Activated CD4-positive, alpha-beta T cell treated with anti-CD3 and anti-CD28 coated beads, Interleukin-2, amount 10 ng/mL, durations not matched to agents 24 days and 14 days (primary cell): ENCODE measurements at regions not wholly inside any gene's neighbourhood (a gene's known extent, or its start where the extent isn't known, plus 50 kb on each side); places are given as distances from the start of the nearest gene placed in this dataset.

ENCODE experiments used
- DNase-seq: peaks from one replicate; pipeline ENCODE4 v3.0.0; 2022
- H3K27ac Mint-ChIP-seq: one replicate; pipeline ENCODE4 v1.8.0; 2022; ENCODE audit warnings: mild to moderate bottlenecking, mixed read lengths
- H3K27me3 Mint-ChIP-seq: one replicate; pipeline ENCODE4 v1.8.0; 2022; ENCODE audit warnings: mixed read lengths
- H3K36me3 Mint-ChIP-seq: one replicate; pipeline ENCODE4 v1.8.0; 2022; ENCODE audit warnings: low read depth, mild to moderate bottlenecking, mixed read lengths
- H3K4me1 Mint-ChIP-seq: one replicate; pipeline ENCODE4 v1.8.0; 2021; ENCODE audit warnings: mixed read lengths
- H3K4me3 Mint-ChIP-seq: one replicate; pipeline ENCODE4 v1.8.0; 2022; ENCODE audit warnings: mild to moderate bottlenecking, moderate library complexity, mixed read lengths
- H3K9me3 Mint-ChIP-seq: one replicate; pipeline ENCODE4 v1.8.0; 2021; ENCODE audit warnings: mixed read lengths
- intact Hi-C: fragments of 100-400 bp; cut with micrococcal nuclease; formaldehyde crosslinking; loops from one replicate; pipeline ENCODE4 v1.15.1; 2023

DNA sequence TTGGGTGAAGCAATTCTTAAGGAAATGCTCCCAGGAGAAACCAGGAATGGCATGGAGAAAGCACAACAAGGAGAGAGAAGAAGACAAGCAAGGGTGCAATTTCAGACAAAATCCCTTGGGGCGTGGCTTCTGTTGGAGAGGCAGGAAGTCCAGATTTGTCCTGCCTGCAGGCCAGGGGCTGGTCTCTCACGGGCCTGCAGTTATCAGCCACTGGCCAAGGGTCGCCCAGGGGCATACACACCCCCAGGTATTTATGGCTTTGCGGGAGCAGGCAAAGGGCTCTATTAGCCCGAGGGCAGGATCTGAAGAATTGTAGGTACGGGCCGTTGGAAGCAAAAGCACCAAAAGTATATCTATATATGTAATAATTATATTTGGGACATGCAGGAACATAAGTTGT is 87.7 kb downstream of the IYD start:
- no peaks in the 10 kb centered on the region for H3K27me3 Mint-ChIP-seq
- no peak overlapping the region for H3K4me3 Mint-ChIP-seq
- no peaks in the 10 kb centered on the region for H3K9me3 Mint-ChIP-seq
- intact Hi-C loops: no loop called here
- H3K36me3 Mint-ChIP-seq: no peaks in the 10 kb centered on the region
- no peak overlapping the region for H3K27ac Mint-ChIP-seq
- H3K4me1 Mint-ChIP-seq: no peaks in the 10 kb centered on the region
- no peak for DNase-seq

DNA sequence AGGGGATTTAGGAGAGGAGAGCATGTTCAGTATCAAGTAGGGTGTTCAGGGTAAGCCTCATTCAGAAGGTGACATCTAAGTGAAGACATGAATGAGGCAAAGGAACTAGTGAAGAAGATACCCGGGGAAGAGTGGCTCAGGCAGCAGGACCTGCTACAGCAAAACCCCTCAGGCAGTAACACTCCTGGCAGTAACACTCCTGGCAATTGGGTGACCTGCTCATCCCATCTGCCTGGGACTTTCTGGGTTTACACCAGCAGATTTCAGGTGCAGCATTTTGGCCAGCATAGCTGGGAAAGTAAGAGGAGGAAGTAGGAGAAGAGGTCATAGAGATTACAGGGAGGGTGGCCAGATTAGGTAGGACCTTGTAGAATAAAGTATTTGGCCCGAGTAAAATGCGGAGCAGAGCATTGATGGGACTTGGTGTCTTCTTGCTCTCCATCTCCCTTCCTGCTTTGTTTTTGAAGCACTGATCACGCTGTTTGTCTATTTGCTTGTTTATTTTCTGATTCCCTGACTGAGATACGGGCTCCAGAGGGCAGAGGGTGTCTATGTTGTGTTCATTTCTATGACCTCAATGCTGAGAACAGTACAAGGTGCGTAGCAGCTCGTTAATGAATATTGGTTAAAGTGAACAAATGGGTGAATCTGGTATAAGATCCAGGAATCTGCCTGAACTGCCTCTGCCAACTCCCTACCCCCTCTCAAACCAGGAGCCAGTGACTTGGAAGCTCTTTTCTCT is 88.3 kb downstream of the IYD start:
- H3K27ac Mint-ChIP-seq: no peak overlapping the region
- H3K4me3 Mint-ChIP-seq: no peak overlapping the region
- no peak for DNase-seq
- H3K9me3 Mint-ChIP-seq: no peaks in the 10 kb centered on the region
- no peaks in the 10 kb centered on the region for H3K36me3 Mint-ChIP-seq
- intact Hi-C loops: no loop called here
- H3K27me3 Mint-ChIP-seq: no peaks in the 10 kb centered on the region
- H3K4me1 Mint-ChIP-seq: no peaks in the 10 kb centered on the region

GRCh38 chr6:150458579-150458978 is 89.8 kb downstream of the IYD start:
- no peaks in the 10 kb centered on the region for H3K9me3 Mint-ChIP-seq
- no peak overlapping the region for H3K4me3 Mint-ChIP-seq
- no peak overlapping the region for H3K27ac Mint-ChIP-seq
- DNase-seq: no peak
- intact Hi-C loops: no loop called here
- H3K36me3 Mint-ChIP-seq: no peaks in the 10 kb centered on the region
- no peaks in the 10 kb centered on the region for H3K4me1 Mint-ChIP-seq
- H3K27me3 Mint-ChIP-seq: no peaks in the 10 kb centered on the region

- Mint-ChIP-seq H3K4me3 (no peak overlapping the region), H3K9me3 (no peaks in the 10 kb centered on the region), H3K27ac (no peak overlapping the region)
Observed at GRCh38 chr6:150463852-150464251, 95.0 kb downstream of the IYD start.

DNA sequence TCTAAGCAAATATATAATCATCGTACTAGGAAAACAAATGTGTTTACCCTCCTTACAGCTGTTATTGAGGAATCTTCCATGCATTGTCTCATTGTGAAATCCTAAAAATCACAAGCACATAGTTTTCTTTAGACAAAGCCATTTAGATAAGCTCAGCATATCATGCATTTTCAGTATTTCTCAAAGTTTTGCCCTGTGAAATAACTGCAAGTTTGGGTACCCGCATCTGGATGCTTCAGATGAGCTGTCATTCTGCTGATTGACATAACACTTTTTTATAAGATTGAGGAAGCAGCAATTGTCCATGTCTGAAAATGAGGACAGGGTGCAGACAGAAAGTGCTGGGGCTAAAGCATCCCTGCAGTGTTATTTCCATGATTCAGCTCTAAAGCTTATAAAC is 96.2 kb downstream of the IYD start:
- no peak for DNase-seq
- Mint-ChIP-seq H3K4me3 (no peak overlapping the region), H3K27me3 (peaks cover 2% of the 10 kb centered on the region), H3K36me3 (no peaks in the 10 kb centered on the region), H3K9me3 (no peaks in the 10 kb centered on the region), H3K4me1 (no peaks in the 10 kb centered on the region), H3K27ac (no peak overlapping the region)
- intact Hi-C loops: no loop called here

More at GRCh38 chr6:150463852-150464251, 95.0 kb downstream of the IYD start:
- no peaks in the 10 kb centered on the region for H3K4me1 Mint-ChIP-seq
- H3K36me3 Mint-ChIP-seq: no peaks in the 10 kb centered on the region
- peaks cover 2% of the 10 kb centered on the region for H3K27me3 Mint-ChIP-seq
- intact Hi-C loops: no loop called here
- DNase-seq: no peak

- H3K27ac Mint-ChIP-seq: no peak overlapping the region
- H3K4me3 Mint-ChIP-seq: no peak overlapping the region
- no peaks in the 10 kb centered on the region for H3K4me1 Mint-ChIP-seq
- no peaks in the 10 kb centered on the region for H3K36me3 Mint-ChIP-seq
- intact Hi-C loops: no loop called here
- peaks cover 2% of the 10 kb centered on the region for H3K27me3 Mint-ChIP-seq
- H3K9me3 Mint-ChIP-seq: no peaks in the 10 kb centered on the region
- no peak for DNase-seq
Observed at GRCh38 chr6:150465610-150466009, 96.8 kb downstream of the IYD start.

DNA sequence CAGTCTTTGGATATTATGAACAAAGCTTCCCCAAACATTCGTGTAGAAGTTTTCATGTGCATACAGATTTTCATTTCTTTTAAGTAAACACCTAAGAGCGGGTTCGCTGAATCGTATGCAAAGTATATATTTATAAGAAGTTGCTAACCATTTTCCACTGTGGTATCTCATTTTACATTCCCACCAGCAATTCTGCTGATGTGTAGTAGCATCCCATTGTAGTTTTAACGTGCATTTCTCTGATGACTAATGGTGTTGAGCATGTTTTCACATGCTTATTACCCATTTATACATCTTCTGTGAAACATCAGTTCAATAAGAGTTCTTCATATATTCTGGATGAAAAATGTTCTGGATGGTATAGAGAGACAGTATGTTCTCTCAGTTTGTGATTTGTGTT is 97.4 kb downstream of the IYD start:
- no peak overlapping the region for H3K4me3 Mint-ChIP-seq
- no peaks in the 10 kb centered on the region for H3K9me3 Mint-ChIP-seq
- H3K36me3 Mint-ChIP-seq: no peaks in the 10 kb centered on the region
- no peaks in the 10 kb centered on the region for H3K4me1 Mint-ChIP-seq
- intact Hi-C loops: no loop called here
- H3K27ac Mint-ChIP-seq: no peak overlapping the region
- peaks cover 2% of the 10 kb centered on the region for H3K27me3 Mint-ChIP-seq
- no peak for DNase-seq

- intact Hi-C loops: no loop called here
Observed at GRCh38 chr6:150470131-150470530, 101.3 kb downstream of the IYD start.

DNA sequence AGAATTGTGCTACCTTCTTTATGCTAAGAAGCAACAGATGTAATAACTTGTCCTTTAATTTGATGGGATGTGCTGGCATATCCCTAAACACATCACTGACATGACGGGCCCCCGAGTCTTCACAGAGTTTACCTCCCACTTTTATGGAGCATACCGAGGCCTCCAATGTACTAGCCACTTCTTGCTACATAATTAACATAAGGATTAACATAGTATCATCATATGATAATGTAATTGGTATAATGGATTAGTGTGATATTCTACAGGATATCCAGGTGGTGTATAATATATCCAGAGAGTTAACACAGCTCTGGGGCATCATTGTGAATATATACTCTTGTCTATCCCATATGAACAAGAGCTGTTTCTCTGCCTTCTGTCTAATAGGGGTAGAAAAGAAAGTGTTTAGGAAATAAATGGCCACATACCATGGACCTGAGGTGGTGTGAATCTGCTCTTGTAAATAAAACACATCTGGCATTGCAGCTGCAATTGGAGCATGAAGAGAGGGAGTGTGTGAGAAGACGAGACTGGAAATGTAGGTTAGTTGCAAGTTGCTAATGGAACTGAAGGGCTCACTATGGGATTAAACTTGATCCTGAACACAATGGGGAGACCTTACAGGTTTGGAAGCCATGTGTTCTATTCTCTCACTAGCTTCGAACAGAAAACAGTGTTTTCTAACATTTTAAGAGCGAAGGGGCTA is 102.3 kb downstream of the IYD start:
- Mint-ChIP-seq H3K36me3 (no peaks in the 10 kb centered on the region), H3K9me3 (no peaks in the 10 kb centered on the region)
- intact Hi-C loops: no loop called here

More at GRCh38 chr6:150470131-150470530, 101.3 kb downstream of the IYD start:
- H3K9me3 Mint-ChIP-seq: no peaks in the 10 kb centered on the region
- H3K36me3 Mint-ChIP-seq: no peaks in the 10 kb centered on the region
- H3K4me3 Mint-ChIP-seq: no peak overlapping the region
- no peaks in the 10 kb centered on the region for H3K4me1 Mint-ChIP-seq
- peaks cover 5% of the 10 kb centered on the region for H3K27me3 Mint-ChIP-seq
- DNase-seq: no peak
- no peak overlapping the region for H3K27ac Mint-ChIP-seq

GRCh38 chr6:150478656-150479545 is 110.1 kb downstream of the IYD start:
- Mint-ChIP-seq H3K4me3 (no peak overlapping the region), H3K9me3 (no peaks in the 10 kb centered on the region), H3K27ac (no peak overlapping the region), H3K36me3 (no peaks in the 10 kb centered on the region), H3K4me1 (no peaks in the 10 kb centered on the region), H3K27me3 (peaks cover 15% of the 10 kb centered on the region)
- intact Hi-C loops: no loop called here
- DNase-seq: no peak

More for the DNA sequence above, 102.3 kb downstream of the IYD start:
- peaks cover 5% of the 10 kb centered on the region for H3K27me3 Mint-ChIP-seq
- H3K4me3 Mint-ChIP-seq: no peak overlapping the region
- no peak overlapping the region for H3K27ac Mint-ChIP-seq
- DNase-seq: no peak
- H3K4me1 Mint-ChIP-seq: no peaks in the 10 kb centered on the region

DNA sequence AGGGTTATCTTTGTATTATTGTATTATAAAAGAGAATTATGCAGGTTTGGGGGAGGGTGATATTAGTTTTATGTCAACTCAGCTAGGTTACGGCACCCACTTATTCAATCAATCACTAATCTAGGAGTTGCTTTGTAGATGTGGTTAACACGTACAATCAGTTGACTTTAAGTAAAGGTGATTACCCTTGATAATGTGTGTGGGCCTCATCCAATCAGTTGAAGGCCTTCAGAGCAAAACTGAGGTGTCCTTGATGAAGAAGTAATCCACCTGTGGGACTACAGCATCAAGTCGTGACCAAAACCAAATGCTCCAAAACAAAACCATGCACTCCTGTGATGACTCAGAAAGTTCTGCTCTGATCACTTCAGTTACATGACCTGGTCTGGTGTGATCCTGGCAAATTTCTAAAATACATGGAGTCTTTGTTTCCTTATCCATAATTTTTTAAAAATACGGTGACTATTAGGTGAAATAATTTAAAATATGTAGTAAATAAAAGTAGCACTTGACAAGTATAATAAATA is 114.1 kb downstream of the IYD start:
- Mint-ChIP-seq H3K27ac (no peak overlapping the region), H3K4me1 (no peaks in the 10 kb centered on the region), H3K36me3 (no peaks in the 10 kb centered on the region), H3K27me3 (peaks cover 9% of the 10 kb centered on the region), H3K9me3 (no peaks in the 10 kb centered on the region), H3K4me3 (no peak overlapping the region)
- intact Hi-C loops: no loop called here
- no peak for DNase-seq

- intact Hi-C loops: no loop called here
- Mint-ChIP-seq H3K36me3 (no peaks in the 10 kb centered on the region), H3K4me1 (no peaks in the 10 kb centered on the region)
Observed at GRCh38 chr6:150485161-150485958, 114.3 kb upstream of the PLEKHG1 start.

DNA sequence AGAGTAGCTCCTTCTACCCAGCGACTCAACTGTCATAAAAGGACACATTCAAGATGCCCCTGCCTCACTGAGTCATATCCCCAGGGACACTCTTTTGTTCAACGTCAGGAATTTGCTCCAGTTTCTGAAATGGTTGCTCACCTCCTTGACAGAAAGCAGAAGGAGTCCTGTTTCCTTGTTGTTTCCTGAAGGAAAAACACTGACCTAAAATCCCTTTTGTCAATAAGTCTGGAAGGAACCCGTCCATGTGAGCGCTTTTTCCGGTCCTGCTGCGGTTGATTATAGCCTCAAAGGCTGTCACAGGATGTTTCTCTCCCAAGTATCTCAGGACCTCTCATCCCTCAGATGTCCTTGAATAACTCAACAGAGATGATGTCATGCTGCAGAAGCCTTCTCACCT is 113.6 kb upstream of the PLEKHG1 start:
- DNase-seq: no peak
- Mint-ChIP-seq H3K9me3 (no peaks in the 10 kb centered on the region), H3K27me3 (peaks cover 6% of the 10 kb centered on the region), H3K4me1 (peaks cover under 1% of the 10 kb centered on the region), H3K36me3 (no peaks in the 10 kb centered on the region), H3K27ac (no peak overlapping the region), H3K4me3 (no peak overlapping the region)
- intact Hi-C loops: no loop called here

More at GRCh38 chr6:150485161-150485958, 114.3 kb upstream of the PLEKHG1 start:
- no peak for DNase-seq
- Mint-ChIP-seq H3K27ac (no peak overlapping the region), H3K4me3 (no peak overlapping the region), H3K27me3 (peaks cover 6% of the 10 kb centered on the region), H3K9me3 (no peaks in the 10 kb centered on the region)
